ENCODE measurements at regions not wholly inside any gene's neighbourhood (a gene's known extent, or its start where the extent isn't known, plus 50 kb on each side); places are given as distances from the start of the nearest gene placed in this dataset.

GRCh38 chr4:175871774-175872405 is 59.8 kb upstream of the GPM6A start:
- no peak overlapping the region for H3K27ac Mint-ChIP-seq
- no peaks in the 10 kb centered on the region for H3K27me3 Mint-ChIP-seq (ENCODE audit: low read depth)
- no peak for DNase-seq
- H3K36me3 Mint-ChIP-seq (ENCODE audit: low read depth): no peaks in the 10 kb centered on the region
- no peak overlapping the region for H3K4me3 Mint-ChIP-seq
- no peaks in the 10 kb centered on the region for H3K4me1 Mint-ChIP-seq (ENCODE audit: low read depth)
- CTCF ChIA-PET: interaction anchor here (0.5 kb wide), 1 partner anchor 655 kb away, joined by 3 read pairs; no protein-coding TSS in a partner anchor
- intact Hi-C loops (cut with micrococcal nuclease): no loop called here
- peaks cover 3% of the 10 kb centered on the region for H3K9me3 Mint-ChIP-seq

- Mint-ChIP-seq H3K27me3 (ENCODE audit: low read depth) (no peaks in the 10 kb centered on the region), H3K9me3 (peaks cover 5% of the 10 kb centered on the region), H3K4me1 (ENCODE audit: low read depth) (no peaks in the 10 kb centered on the region), H3K4me3 (no peak overlapping the region), H3K27ac (no peak overlapping the region), H3K36me3 (ENCODE audit: low read depth) (no peaks in the 10 kb centered on the region)
- intact Hi-C loops (cut with micrococcal nuclease): no loop called here
- CTCF ChIA-PET: no interaction called here
- no peak for DNase-seq
Observed at GRCh38 chr4:175873707-175874106, 61.6 kb upstream of the GPM6A start.

GRCh38 chr4:175874306-175874705 is 62.2 kb upstream of the GPM6A start:
- CTCF ChIA-PET: no interaction called here
- Mint-ChIP-seq H3K4me3 (no peak overlapping the region), H3K27ac (no peak overlapping the region), H3K27me3 (ENCODE audit: low read depth) (no peaks in the 10 kb centered on the region), H3K4me1 (ENCODE audit: low read depth) (no peaks in the 10 kb centered on the region), H3K36me3 (ENCODE audit: low read depth) (no peaks in the 10 kb centered on the region), H3K9me3 (peaks cover 9% of the 10 kb centered on the region)
- intact Hi-C loops (cut with micrococcal nuclease): no loop called here
- DNase-seq: no peak

GRCh38 chr4:175875993-175876771 is 64.1 kb upstream of the GPM6A start:
- H3K27me3 Mint-ChIP-seq (ENCODE audit: low read depth): no peaks in the 10 kb centered on the region
- no peaks in the 10 kb centered on the region for H3K36me3 Mint-ChIP-seq (ENCODE audit: low read depth)
- no peak overlapping the region for H3K4me3 Mint-ChIP-seq
- H3K4me1 Mint-ChIP-seq (ENCODE audit: low read depth): no peaks in the 10 kb centered on the region
- H3K9me3 Mint-ChIP-seq: peaks cover 9% of the 10 kb centered on the region
- H3K27ac Mint-ChIP-seq: no peak overlapping the region
- intact Hi-C loops (cut with micrococcal nuclease): no loop called here
- CTCF ChIA-PET: interaction anchor here (0.6 kb wide), 1 partner anchor 24 kb away, joined by 4 read pairs; no protein-coding TSS in a partner anchor
- DNase-seq: no peak

GRCh38 chr4:175882891-175883290 is 70.8 kb upstream of the GPM6A start:
- no peak for DNase-seq
- Mint-ChIP-seq H3K27ac (no peak overlapping the region), H3K27me3 (ENCODE audit: low read depth) (no peaks in the 10 kb centered on the region), H3K9me3 (peaks cover 8% of the 10 kb centered on the region), H3K4me3 (no peak overlapping the region), H3K36me3 (ENCODE audit: low read depth) (no peaks in the 10 kb centered on the region), H3K4me1 (ENCODE audit: low read depth) (no peaks in the 10 kb centered on the region)
- intact Hi-C loops (cut with micrococcal nuclease): no loop called here
- CTCF ChIA-PET: no interaction called here

- intact Hi-C loops (cut with micrococcal nuclease): no loop called here
- no peak overlapping the region for H3K27ac Mint-ChIP-seq
- no peaks in the 10 kb centered on the region for H3K27me3 Mint-ChIP-seq (ENCODE audit: low read depth)
- CTCF ChIA-PET: no interaction called here
- no peaks in the 10 kb centered on the region for H3K4me1 Mint-ChIP-seq (ENCODE audit: low read depth)
- peaks cover 2% of the 10 kb centered on the region for H3K9me3 Mint-ChIP-seq
- H3K36me3 Mint-ChIP-seq (ENCODE audit: low read depth): no peaks in the 10 kb centered on the region
- no peak overlapping the region for H3K4me3 Mint-ChIP-seq
- no peak for DNase-seq
Observed at GRCh38 chr4:175884048-175884447, 72.0 kb upstream of the GPM6A start.

- H3K9me3 Mint-ChIP-seq: no peaks in the 10 kb centered on the region
- no peaks in the 10 kb centered on the region for H3K36me3 Mint-ChIP-seq (ENCODE audit: low read depth)
- CTCF ChIA-PET: no interaction called here
- H3K27ac Mint-ChIP-seq: no peak overlapping the region
- no peaks in the 10 kb centered on the region for H3K4me1 Mint-ChIP-seq (ENCODE audit: low read depth)
- intact Hi-C loops (cut with micrococcal nuclease): loop anchor here (5.0 kb wide), 1 partner anchor 1129 kb away; no protein-coding TSS in a partner anchor
- DNase-seq: no peak
- H3K27me3 Mint-ChIP-seq (ENCODE audit: low read depth): peaks cover 2% of the 10 kb centered on the region
- no peak overlapping the region for H3K4me3 Mint-ChIP-seq
Observed at GRCh38 chr4:175891231-175891630, 79.2 kb upstream of the GPM6A start.

- H3K27ac Mint-ChIP-seq: no peak overlapping the region
- DNase-seq: no peak
- H3K36me3 Mint-ChIP-seq (ENCODE audit: low read depth): no peaks in the 10 kb centered on the region
- no peak overlapping the region for H3K4me3 Mint-ChIP-seq
- intact Hi-C loops (cut with micrococcal nuclease): loop anchor here (5.0 kb wide), 1 partner anchor 1130 kb away; no protein-coding TSS in a partner anchor
- peaks cover 2% of the 10 kb centered on the region for H3K27me3 Mint-ChIP-seq (ENCODE audit: low read depth)
- no peaks in the 10 kb centered on the region for H3K9me3 Mint-ChIP-seq
- CTCF ChIA-PET: no interaction called here
- H3K4me1 Mint-ChIP-seq (ENCODE audit: low read depth): no peaks in the 10 kb centered on the region
Observed at GRCh38 chr4:175891851-175892250, 79.8 kb upstream of the GPM6A start.

- CTCF ChIA-PET: no interaction called here
- Mint-ChIP-seq H3K27ac (no peak overlapping the region), H3K9me3 (no peaks in the 10 kb centered on the region), H3K36me3 (ENCODE audit: low read depth) (no peaks in the 10 kb centered on the region), H3K27me3 (ENCODE audit: low read depth) (no peaks in the 10 kb centered on the region), H3K4me1 (ENCODE audit: low read depth) (no peaks in the 10 kb centered on the region), H3K4me3 (no peak overlapping the region)
- DNase-seq: no peak
- intact Hi-C loops (cut with micrococcal nuclease): no loop called here
Observed at GRCh38 chr4:175905925-175906324, 93.9 kb upstream of the GPM6A start.

- H3K4me1 Mint-ChIP-seq (ENCODE audit: low read depth): no peaks in the 10 kb centered on the region
- H3K36me3 Mint-ChIP-seq (ENCODE audit: low read depth): no peaks in the 10 kb centered on the region
- H3K27ac Mint-ChIP-seq: no peak overlapping the region
- CTCF ChIA-PET: no interaction called here
- DNase-seq: no peak
- no peak overlapping the region for H3K4me3 Mint-ChIP-seq
- no peaks in the 10 kb centered on the region for H3K9me3 Mint-ChIP-seq
- H3K27me3 Mint-ChIP-seq (ENCODE audit: low read depth): no peaks in the 10 kb centered on the region
- intact Hi-C loops (cut with micrococcal nuclease): no loop called here
Observed at GRCh38 chr4:175906384-175906783, 94.3 kb upstream of the GPM6A start.

- no peak overlapping the region for H3K27ac Mint-ChIP-seq
- H3K9me3 Mint-ChIP-seq: no peaks in the 10 kb centered on the region
- no peak overlapping the region for H3K4me3 Mint-ChIP-seq
- H3K27me3 Mint-ChIP-seq (ENCODE audit: low read depth): peaks cover 2% of the 10 kb centered on the region
- intact Hi-C loops (cut with micrococcal nuclease): no loop called here
- no peaks in the 10 kb centered on the region for H3K4me1 Mint-ChIP-seq (ENCODE audit: low read depth)
- DNase-seq: no peak
- CTCF ChIA-PET: no interaction called here
- H3K36me3 Mint-ChIP-seq (ENCODE audit: low read depth): no peaks in the 10 kb centered on the region
Observed at GRCh38 chr4:175910700-175911099, 98.6 kb upstream of the GPM6A start.

- intact Hi-C loops (cut with micrococcal nuclease): no loop called here
- DNase-seq: no peak
Observed at GRCh38 chr4:175916626-175917351, 104.7 kb upstream of the GPM6A start.

More at GRCh38 chr4:175916626-175917351, 104.7 kb upstream of the GPM6A start:
- no peak overlapping the region for H3K27ac Mint-ChIP-seq
- peaks cover 6% of the 10 kb centered on the region for H3K27me3 Mint-ChIP-seq (ENCODE audit: low read depth)
- no peaks in the 10 kb centered on the region for H3K36me3 Mint-ChIP-seq (ENCODE audit: low read depth)
- no peaks in the 10 kb centered on the region for H3K9me3 Mint-ChIP-seq
- H3K4me3 Mint-ChIP-seq: no peak overlapping the region
- CTCF ChIA-PET: no interaction called here
- H3K4me1 Mint-ChIP-seq (ENCODE audit: low read depth): no peaks in the 10 kb centered on the region

All from activated naive CD4-positive, alpha-beta T cell treated with anti-CD3 and anti-CD28 coated beads for 36 hours (primary cell).